Colonic mucosa (tissue), 4 donors: ENCODE measurements at regions not wholly inside any gene's neighbourhood (a gene's known extent, or its start where the extent isn't known, plus 50 kb on each side); places are given as distances from the start of the nearest gene placed in this dataset.
A peak's percentile ranks its signal among the peaks of the same experiment; 100 is the strongest.

Experiments used
- DNase-seq: peaks from one replicate; pipeline ENCODE4 v3.0.0-alpha.2; 2020
- H3K27ac ChIP-seq: fragments of 200-600 bp; one replicate; pipeline ENCODE4 v1.8.0; 2021
- H3K27me3 ChIP-seq: fragments of 200-600 bp; one replicate; pipeline ENCODE4 v1.8.0; 2021
- H3K36me3 ChIP-seq: fragments of 200-600 bp; one replicate; pipeline ENCODE4 v1.8.0; 2021
- H3K4me1 ChIP-seq: fragments of 200-600 bp; one replicate; pipeline ENCODE4 v1.8.0; 2021; ENCODE audit warnings: mild to moderate bottlenecking
- H3K4me3 ChIP-seq: fragments of 200-600 bp; one replicate; pipeline ENCODE4 v1.8.0; 2021
- H3K9ac ChIP-seq, 2 donors: one replicate each; pipeline ENCODE4 v1.7.0; 2013; ENCODE audit warnings: control low read depth in 2 of 2, low read depth in 2 of 2, low read length in 2 of 2
- H3K9me3 ChIP-seq: fragments of 200-600 bp; one replicate; pipeline ENCODE4 v1.8.0; 2021
- intact Hi-C: fragments of 100-400 bp; cut with DNase I; formaldehyde crosslinking; loops from one replicate; pipeline ENCODE4 v1.14.1; 2022
- TF ChIP-seq, protein P1 (sequence below): fragments of 200-600 bp; IDR thresholded peaks from one replicate; pipeline ENCODE4 v1.8.0; 2022; ENCODE audit warnings: antibody characterized with exemption, mild to moderate bottlenecking
- donor health status: healthy.
- donor health status: DM: no; HTN: no; CAD: no.
- donor health status: DM: no; HTN: no; CAD: no.

DNA sequence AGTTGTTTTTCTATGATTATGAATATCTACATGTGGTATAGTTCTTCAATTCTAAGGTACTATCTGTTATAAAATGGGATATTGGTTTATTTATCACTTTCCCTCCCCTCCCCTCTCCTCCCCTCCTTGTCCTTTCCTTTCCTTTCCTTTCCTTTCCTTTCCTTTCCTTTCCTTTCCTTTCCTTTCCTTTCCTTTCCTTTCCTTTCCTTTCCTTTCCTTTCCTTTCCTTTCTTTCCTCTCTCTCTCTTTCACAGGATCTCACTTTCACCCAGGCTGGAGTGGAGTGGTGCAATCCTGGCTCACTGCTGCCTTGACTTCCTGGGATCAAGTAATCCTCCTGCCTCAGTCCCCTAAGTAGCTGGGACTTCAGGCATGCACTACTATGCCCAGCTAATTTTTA, 466.8 kb downstream of the DMAC1 start:
- Histone ChIP-seq H3K4me3 (no peak overlapping the region), H3K9ac (no peak overlapping the region), H3K27ac (no peak overlapping the region), H3K36me3 (no peaks in the 10 kb centered on the region), H3K9me3 (no peaks in the 10 kb centered on the region), H3K27me3 (no peaks in the 10 kb centered on the region), H3K4me1 (no peaks in the 10 kb centered on the region)
- intact Hi-C loops: no loop called here
- TF ChIP-seq, protein P1, sequence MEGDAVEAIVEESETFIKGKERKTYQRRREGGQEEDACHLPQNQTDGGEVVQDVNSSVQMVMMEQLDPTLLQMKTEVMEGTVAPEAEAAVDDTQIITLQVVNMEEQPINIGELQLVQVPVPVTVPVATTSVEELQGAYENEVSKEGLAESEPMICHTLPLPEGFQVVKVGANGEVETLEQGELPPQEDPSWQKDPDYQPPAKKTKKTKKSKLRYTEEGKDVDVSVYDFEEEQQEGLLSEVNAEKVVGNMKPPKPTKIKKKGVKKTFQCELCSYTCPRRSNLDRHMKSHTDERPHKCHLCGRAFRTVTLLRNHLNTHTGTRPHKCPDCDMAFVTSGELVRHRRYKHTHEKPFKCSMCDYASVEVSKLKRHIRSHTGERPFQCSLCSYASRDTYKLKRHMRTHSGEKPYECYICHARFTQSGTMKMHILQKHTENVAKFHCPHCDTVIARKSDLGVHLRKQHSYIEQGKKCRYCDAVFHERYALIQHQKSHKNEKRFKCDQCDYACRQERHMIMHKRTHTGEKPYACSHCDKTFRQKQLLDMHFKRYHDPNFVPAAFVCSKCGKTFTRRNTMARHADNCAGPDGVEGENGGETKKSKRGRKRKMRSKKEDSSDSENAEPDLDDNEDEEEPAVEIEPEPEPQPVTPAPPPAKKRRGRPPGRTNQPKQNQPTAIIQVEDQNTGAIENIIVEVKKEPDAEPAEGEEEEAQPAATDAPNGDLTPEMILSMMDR: no peak
- DNase-seq: no peak

DNA sequence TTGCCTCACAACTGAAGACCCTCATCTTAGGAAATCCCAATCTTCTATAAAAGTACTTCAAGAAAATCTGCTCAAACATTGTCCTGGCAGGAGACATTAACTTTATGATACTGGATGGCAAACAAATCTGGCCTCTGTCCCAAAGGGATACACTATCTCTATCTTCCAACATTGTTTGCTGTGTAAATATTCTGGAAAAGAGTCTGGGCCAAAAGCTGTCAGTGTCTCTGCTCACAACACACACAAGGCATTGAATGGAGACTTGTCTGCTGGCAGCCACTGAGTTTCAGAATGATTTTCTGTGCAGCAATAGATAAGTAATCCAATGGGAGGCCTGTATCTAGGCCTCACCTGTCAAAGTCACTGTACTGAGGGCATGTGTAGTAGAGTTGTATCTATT, 471.1 kb downstream of the DMAC1 start:
- no peak overlapping the region for H3K9ac ChIP-seq
- intact Hi-C loops: no loop called here
- H3K9me3 ChIP-seq: no peaks in the 10 kb centered on the region
- no peaks in the 10 kb centered on the region for H3K36me3 ChIP-seq
- H3K27me3 ChIP-seq: no peaks in the 10 kb centered on the region
- TF ChIP-seq, protein P1: no peak
- peak; percentile 19 for DNase-seq
- H3K27ac ChIP-seq: no peak overlapping the region
- H3K4me1 ChIP-seq: no peaks in the 10 kb centered on the region
- no peak overlapping the region for H3K4me3 ChIP-seq

GRCh38 chr9:7325995-7326394, 473.6 kb downstream of the DMAC1 start:
- TF ChIP-seq, protein P1: no peak
- H3K27ac ChIP-seq: no peak overlapping the region
- H3K36me3 ChIP-seq: no peaks in the 10 kb centered on the region
- H3K4me1 ChIP-seq: no peaks in the 10 kb centered on the region
- no peaks in the 10 kb centered on the region for H3K9me3 ChIP-seq
- no peak overlapping the region for H3K4me3 ChIP-seq
- intact Hi-C loops: no loop called here
- no peak for DNase-seq
- no peaks in the 10 kb centered on the region for H3K27me3 ChIP-seq
- H3K9ac ChIP-seq: no peak overlapping the region

DNA sequence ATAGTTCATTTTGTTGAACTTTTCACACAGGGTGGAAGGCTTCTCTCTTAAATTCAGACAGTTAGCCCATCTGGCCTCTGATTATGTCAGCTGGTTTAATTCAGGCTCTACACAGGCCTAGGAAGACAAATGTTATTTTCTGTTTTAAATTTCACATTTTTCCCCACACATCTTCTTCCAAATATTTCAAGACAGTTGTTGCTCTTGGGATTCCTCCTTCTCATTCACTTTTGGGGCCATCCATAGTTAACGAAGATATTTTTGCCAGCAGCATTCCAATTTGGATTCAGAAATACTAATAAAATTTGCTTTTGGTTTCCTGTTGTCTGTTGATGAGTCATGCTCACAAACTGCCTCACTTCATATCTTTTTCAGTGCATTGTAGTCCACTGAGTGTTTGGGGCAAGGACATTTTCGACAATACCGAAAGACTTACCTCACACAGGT, 475.4 kb downstream of the DMAC1 start:
- H3K27me3 ChIP-seq: no peaks in the 10 kb centered on the region
- H3K9me3 ChIP-seq: no peaks in the 10 kb centered on the region
- intact Hi-C loops: no loop called here
- H3K4me3 ChIP-seq: no peak overlapping the region
- H3K27ac ChIP-seq: no peak overlapping the region
- TF ChIP-seq, protein P1: no peak
- no peak overlapping the region for H3K9ac ChIP-seq
- H3K36me3 ChIP-seq: no peaks in the 10 kb centered on the region
- DNase-seq: no peak
- H3K4me1 ChIP-seq: no peaks in the 10 kb centered on the region

DNA sequence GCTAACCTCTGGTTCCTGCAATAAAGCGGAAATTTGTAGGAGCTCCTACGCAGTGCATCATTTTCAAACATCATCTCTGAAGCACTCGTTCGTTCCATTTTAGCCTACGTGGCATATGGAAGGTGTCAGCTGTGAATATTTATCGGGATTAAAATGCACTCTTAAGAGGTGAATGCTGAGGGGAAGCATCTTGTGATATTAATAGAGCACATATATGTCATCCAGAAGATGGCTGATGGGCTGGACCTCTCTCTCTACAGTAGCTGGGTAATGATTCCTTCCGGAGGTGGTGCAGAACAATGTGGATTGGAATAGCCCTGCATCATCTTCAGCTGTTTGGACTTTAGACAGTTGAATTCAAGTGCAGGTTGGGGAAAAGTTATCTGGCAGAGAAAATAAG, 478.7 kb downstream of the DMAC1 start:
- TF ChIP-seq, protein P1: no peak
- no peaks in the 10 kb centered on the region for H3K36me3 ChIP-seq
- H3K4me3 ChIP-seq: no peak overlapping the region
- H3K9me3 ChIP-seq: no peaks in the 10 kb centered on the region
- H3K4me1 ChIP-seq: no peaks in the 10 kb centered on the region
- H3K9ac ChIP-seq: no peak overlapping the region
- no peak for DNase-seq
- H3K27me3 ChIP-seq: no peaks in the 10 kb centered on the region
- intact Hi-C loops: no loop called here
- H3K27ac ChIP-seq: no peak overlapping the region

- no peak overlapping the region for H3K9ac ChIP-seq
- H3K9me3 ChIP-seq: no peaks in the 10 kb centered on the region
- no peak overlapping the region for H3K27ac ChIP-seq
- intact Hi-C loops: no loop called here
- TF ChIP-seq, protein P1: no peak
- no peaks in the 10 kb centered on the region for H3K36me3 ChIP-seq
- H3K27me3 ChIP-seq: no peaks in the 10 kb centered on the region
- H3K4me1 ChIP-seq: no peaks in the 10 kb centered on the region
- H3K4me3 ChIP-seq: no peak overlapping the region
- DNase-seq: no peak
Observed at GRCh38 chr9:7320139-7320538, 479.4 kb downstream of the DMAC1 start.
